ENCODE measurements at regions not wholly inside any gene's neighbourhood (a gene's known extent, or its start where the extent isn't known, plus 50 kb on each side); places are given as distances from the start of the nearest gene placed in this dataset.

- H3T11ph ChIP-seq (ENCODE audit: low read length), result no peak overlapping the region
- peaks cover 0 to 1% (median 0%) of the 10 kb centered on the region in 3 experiments; a peak in 3 of 7 replicates for H3K36me3 Mint-ChIP-seq (ENCODE audit: insufficient read depth in 1 of 3, low read depth in 3 of 3)
- H2BK15ac ChIP-seq (ENCODE audit: low read depth, low read length), result no peak overlapping the region
- peaks cover 0 to under 1% of the 10 kb centered on the region in 2 experiments; a peak in 2 of 5 replicates for H3K9me3 Mint-ChIP-seq
- no peaks in the 10 kb centered on the region for H3K9me3 ChIP-seq (ENCODE audit: control insufficient read depth, low read depth, low read length)
- no peaks in the 10 kb centered on the region for H3K27me3 ChIP-seq (ENCODE audit: insufficient read depth, low read length)
- WGBS (ENCODE audit: extremely low coverage, insufficient read length, low lambda C conversion rate), result no CpG with 5 or more reads among the region's 1 CpG
- no peak overlapping the region for H3K27ac ChIP-seq (ENCODE audit: insufficient read length, low read depth, low read length)
- H3K79me1 ChIP-seq (ENCODE audit: insufficient read depth, low read depth, low read length, poor library complexity, severe bottlenecking), result no peaks in the 10 kb centered on the region
- no peak overlapping the region for H3K18ac ChIP-seq (ENCODE audit: insufficient read length, low read depth, low read length)
- no peak overlapping the region for H2BK12ac ChIP-seq (ENCODE audit: insufficient read length, low read depth, low read length)
- no peak overlapping the region for H3K56ac ChIP-seq (ENCODE audit: insufficient read length, low read depth, low read length)
- no peak overlapping the region for H2BK20ac ChIP-seq (ENCODE audit: low read depth, low read length, poor library complexity, severe bottlenecking)
- no peaks in the 10 kb centered on the region for H3K27me3 Mint-ChIP-seq (ENCODE audit: low read depth)
- no peak overlapping the region for H2AK5ac ChIP-seq (ENCODE audit: insufficient read length, low read length)
- H3K23ac ChIP-seq (ENCODE audit: insufficient read length, low read depth, low read length), result no peak overlapping the region
- no peak overlapping the region for H4K8ac ChIP-seq (replicated peaks; ENCODE audit: insufficient read length, low read depth, low read length)
- H3K79me2 ChIP-seq (ENCODE audit: insufficient read depth, low read length), result no peaks in the 10 kb centered on the region
- no peak overlapping the region for H3K9ac ChIP-seq (ENCODE audit: extremely low read depth, insufficient read length, low read length)
- no peaks in the 10 kb centered on the region for H3K23me2 ChIP-seq (ENCODE audit: insufficient read length, low read depth, low read length, poor library complexity, severe bottlenecking)
- H2BK120ac ChIP-seq (ENCODE audit: low read depth, low read length, poor library complexity, severe bottlenecking), result no peak overlapping the region
- no peak for DNase-seq
- no peak overlapping the region for H3K27ac Mint-ChIP-seq
- no peak overlapping the region for H3K4me2 ChIP-seq (ENCODE audit: insufficient read depth, insufficient read length, low read length)
- no peak for TF ChIP-seq CTCF (conservative IDR thresholded peaks at IDR 0.05)
- no peak overlapping the region for H3K14ac ChIP-seq (ENCODE audit: insufficient read depth, low read length)
- H3K4me1 ChIP-seq (ENCODE audit: insufficient read depth, low read length), result peaks cover 4% of the 10 kb centered on the region; the same call in 1 of the 2 replicates
- no peak overlapping the region for H2BK5ac ChIP-seq (ENCODE audit: insufficient read length, low read length)
- H3K4me1 Mint-ChIP-seq, result peaks cover 14 to 29% of the 10 kb centered on the region in 2 experiments
- no peak overlapping the region for H4K91ac ChIP-seq (ENCODE audit: insufficient read length, low read depth, low read length)
- no peak overlapping the region for H3K4me3 Mint-ChIP-seq
- H4K5ac ChIP-seq (ENCODE audit: insufficient read length, low read depth, low read length), result no peak overlapping the region
- H4K20me1 ChIP-seq (ENCODE audit: control insufficient read depth, insufficient read depth, insufficient read length), result no peaks in the 10 kb centered on the region
- no peak overlapping the region for H2AFZ ChIP-seq (ENCODE audit: low read length)
- H3K4ac ChIP-seq (ENCODE audit: low read depth, low read length), result no peak overlapping the region
These were observed 1343.1 kb downstream of the ROBO1 start for GRCh38 chr3:78424656-78425055.
